GM10266 (cell line): ENCODE measurements at regions not wholly inside any gene's neighbourhood (a gene's known extent, or its start where the extent isn't known, plus 50 kb on each side); places are given as distances from the start of the nearest gene placed in this dataset.

Source experiments
- DNase-seq: peaks from one replicate; pipeline ENCODE4 v3.0.0; 2012; ENCODE audit errors: extremely low spot score
- TF ChIP-seq, protein P1 (sequence below): IDR thresholded peaks from 2 replicates; pipeline ENCODE4 v1.5.1; 2012; ENCODE audit warnings: mild to moderate bottlenecking, low read depth; ENCODE audit not compliant: control insufficient read depth, insufficient read depth; ENCODE audit errors: missing control alignments

DNA sequence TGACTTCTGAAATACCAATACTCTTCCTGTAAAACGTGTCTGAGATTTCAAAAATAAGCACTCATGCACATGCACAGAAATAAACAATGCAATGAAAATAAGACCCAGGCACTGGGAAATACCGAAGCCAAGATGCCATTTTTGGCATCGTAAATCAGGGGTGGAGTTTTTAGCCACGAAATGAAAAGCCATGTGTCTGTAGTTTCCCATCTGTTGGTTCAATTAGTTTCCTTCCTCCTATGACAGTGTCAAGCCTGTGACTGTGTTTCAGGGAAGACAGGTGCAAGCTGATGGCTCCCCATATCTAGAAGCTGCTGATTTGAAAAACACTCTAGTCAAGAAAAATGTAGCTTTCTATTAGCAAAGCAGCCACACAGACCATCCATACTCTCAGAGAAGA, 480.4 kb upstream of the CAMK1G start:
- no peak for DNase-seq

DNA sequence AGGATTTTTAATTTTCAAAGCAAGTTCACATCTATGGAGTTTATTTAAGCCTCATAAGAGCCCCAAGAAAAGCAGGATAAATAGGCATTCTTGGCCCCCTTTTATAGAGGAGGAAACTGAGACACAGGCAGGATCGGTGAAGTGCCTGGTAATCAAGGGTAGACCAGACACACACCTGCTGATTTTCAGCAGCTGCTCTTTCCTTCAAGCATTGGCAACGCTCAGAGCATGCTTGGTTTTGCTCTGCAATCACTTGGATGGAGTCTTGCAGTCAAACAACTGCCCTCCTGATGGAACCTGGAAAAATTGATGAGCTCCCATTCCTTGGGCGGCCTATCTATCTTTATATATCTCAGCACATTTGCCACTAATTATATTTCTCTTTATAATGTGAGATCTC, 478.9 kb upstream of the CAMK1G start:
- TF ChIP-seq, protein P1, sequence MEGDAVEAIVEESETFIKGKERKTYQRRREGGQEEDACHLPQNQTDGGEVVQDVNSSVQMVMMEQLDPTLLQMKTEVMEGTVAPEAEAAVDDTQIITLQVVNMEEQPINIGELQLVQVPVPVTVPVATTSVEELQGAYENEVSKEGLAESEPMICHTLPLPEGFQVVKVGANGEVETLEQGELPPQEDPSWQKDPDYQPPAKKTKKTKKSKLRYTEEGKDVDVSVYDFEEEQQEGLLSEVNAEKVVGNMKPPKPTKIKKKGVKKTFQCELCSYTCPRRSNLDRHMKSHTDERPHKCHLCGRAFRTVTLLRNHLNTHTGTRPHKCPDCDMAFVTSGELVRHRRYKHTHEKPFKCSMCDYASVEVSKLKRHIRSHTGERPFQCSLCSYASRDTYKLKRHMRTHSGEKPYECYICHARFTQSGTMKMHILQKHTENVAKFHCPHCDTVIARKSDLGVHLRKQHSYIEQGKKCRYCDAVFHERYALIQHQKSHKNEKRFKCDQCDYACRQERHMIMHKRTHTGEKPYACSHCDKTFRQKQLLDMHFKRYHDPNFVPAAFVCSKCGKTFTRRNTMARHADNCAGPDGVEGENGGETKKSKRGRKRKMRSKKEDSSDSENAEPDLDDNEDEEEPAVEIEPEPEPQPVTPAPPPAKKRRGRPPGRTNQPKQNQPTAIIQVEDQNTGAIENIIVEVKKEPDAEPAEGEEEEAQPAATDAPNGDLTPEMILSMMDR, result no peak
- DNase-seq, result no peak

More for the DNA sequence above, 480.4 kb upstream of the CAMK1G start:
- TF ChIP-seq, protein P1, result no peak

DNA sequence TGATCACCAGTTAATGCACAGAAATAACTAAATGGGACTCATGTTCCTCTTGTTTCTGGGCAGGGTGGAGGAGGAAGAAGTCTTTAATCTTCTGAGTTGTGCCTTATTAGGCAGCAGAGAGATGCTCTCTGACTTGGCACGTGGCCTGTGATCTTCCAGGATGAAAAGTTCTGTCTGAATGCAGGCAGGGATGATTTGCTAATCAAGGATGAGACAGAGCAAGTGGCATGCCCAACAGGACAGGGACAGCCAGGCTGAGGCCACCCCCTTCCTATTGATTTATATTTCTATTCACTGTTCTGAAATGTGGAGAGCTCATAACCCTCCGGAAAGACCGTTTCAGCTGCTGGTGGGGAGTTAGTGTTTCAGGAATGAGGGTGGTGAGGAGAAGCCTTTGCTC, 477.8 kb upstream of the CAMK1G start:
- TF ChIP-seq, protein P1, result no peak
- no peak for DNase-seq

DNA sequence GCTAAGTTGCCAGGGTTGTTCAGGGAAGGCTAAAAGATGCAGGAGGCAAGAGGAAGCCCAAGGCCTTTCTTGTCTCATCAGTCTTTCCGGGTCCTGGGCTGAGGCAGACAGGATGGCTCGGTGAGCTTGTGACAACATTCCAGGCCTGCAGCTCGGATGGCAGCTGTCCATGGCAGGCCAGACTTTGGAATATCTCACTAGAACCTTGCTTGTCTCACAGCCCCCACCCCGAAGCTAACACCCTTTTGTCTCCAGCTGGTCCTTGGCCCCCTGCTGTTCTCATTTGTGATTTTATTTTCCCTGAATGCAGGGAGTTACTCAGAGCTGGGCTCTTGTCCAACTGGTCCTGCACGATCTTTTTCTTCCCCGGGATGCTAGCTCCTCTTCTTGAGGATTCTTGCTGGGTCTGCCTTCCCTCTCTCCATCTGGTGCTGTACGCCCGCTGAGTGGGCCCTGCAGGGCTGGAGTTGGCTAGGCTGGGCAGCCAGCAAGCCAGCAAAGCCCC, 477.2 kb upstream of the CAMK1G start:
- DNase-seq, result no peak
- TF ChIP-seq, protein P1, result no peak

DNA sequence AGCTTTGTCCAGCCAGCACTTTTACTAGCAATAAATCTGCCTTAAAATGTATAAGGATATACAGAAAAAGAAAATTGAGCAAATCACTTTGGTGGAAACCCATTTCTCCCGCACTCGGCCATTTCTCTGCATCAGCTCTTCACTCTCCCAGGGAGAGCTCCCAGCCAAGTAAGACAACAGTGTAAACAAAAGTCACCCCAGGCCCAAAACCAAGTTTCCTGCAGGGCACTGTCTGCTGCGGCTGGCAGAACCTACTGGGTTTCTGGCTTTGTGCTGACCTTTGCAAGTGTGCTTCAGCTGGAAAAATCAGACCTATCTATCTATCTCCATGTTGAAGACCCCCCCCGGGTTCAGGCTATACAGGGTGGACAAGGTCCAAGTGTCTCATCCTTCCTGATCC, 476.7 kb upstream of the CAMK1G start:
- DNase-seq, result no peak
- TF ChIP-seq, protein P1, result no peak

DNA sequence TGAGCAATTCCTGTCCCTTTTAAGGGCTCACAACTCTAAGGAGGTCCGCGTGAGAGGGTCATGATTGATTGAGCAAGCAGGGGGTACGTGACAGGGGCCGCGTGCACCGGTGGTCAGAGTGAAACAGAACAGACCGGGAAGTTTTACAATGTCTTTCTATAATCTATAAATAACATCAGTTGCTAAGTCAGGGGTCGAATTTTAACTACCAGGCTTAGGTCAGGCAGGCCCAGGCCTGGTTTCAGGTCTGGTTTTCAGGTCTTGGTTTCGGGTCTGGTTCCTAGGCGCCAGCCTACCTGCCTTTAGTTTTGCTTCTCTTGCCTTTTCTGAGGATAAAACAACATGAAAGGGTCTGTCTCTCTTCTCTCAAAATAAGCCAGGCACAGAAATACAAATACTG, 476.0 kb upstream of the CAMK1G start:
- no peak for DNase-seq
- TF ChIP-seq, protein P1, result no peak

DNA sequence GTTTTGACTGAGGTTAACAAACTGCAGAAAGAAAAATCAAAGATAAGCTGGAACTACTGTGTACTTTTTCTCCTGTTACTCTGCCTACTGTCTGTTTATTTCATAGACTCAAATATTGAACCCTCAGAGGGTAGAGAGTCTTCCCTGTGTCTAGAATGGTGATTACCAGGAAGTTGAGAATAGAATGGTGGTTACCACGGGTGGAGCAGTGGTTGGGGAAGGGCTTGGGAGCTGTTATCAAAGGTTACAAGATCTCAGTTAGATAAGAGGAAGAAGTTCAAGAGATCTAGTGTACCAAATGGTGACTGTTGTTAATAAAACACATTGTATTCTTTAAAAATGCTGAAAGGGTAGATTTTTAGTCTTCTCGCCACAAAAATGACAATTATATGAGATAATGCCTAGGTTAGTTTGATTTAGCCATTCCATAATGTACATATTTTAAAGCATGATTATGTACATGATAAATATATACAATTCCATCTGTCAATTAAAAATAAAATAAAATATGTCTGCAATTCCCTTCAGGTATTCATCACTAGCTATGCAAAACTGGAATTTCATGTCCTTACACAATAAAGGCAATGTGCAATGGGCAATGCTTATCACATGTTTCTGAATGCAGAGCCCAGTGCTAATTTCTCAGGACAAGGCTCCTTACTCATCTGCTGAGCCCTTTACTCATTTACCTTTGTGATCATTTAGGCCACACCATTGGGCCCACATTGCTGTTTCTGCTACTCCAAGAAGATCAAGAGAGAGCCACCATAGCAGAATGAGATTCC, 474.3 kb upstream of the CAMK1G start:
- TF ChIP-seq, protein P1, result no peak

More for the DNA sequence above, 474.3 kb upstream of the CAMK1G start:
- DNase-seq, result no peak
